ENCODE measurements at regions not wholly inside any gene's neighbourhood (a gene's known extent, or its start where the extent isn't known, plus 50 kb on each side); places are given as distances from the start of the nearest gene placed in this dataset.

DNA sequence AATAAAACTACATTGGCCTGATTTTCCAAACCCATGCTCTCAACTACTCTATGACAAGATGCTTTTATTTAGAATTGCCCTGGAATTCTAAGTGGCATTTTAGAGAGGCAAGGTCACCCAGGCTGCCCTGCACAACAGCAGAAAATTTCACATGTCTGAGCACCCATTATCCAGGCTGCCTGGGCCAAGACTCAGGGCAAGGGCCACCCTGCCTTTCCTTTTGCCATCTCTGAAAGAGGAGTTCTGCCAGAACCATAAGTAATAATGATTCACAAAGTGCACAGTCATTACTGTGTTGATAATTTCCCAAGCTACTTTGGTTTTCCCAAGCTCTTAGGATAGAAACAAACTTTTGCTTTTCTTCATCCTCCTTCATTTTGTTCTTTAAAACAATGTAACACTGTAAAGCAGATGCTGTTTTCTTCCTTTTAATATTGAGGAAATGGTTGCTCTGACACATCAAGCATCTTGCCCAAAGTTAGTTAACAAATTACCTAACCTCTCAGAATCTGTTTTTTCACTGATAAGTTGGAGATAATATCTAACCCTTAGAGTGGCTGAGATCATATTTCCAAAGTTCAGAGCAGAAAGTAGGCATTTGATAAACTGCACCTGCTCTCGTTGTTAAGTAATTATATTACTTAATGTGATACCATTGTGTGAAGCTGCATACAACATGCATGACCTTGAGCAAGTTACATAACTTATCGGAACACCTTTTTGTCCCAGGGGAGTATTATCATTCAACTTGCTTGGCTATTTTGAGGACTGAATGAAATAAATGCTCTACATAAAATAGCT is 325.6 kb downstream of the PRELID2 start:
- H3K4me3 Mint-ChIP-seq (ENCODE audit: unreplicated experiment), result no peak overlapping the region
- DNase-seq (ENCODE audit: extremely low spot score, unreplicated experiment), result no peak
- no peaks in the 10 kb centered on the region for H3K27me3 Mint-ChIP-seq (ENCODE audit: unreplicated experiment)
- TF ChIP-seq, protein P1, sequence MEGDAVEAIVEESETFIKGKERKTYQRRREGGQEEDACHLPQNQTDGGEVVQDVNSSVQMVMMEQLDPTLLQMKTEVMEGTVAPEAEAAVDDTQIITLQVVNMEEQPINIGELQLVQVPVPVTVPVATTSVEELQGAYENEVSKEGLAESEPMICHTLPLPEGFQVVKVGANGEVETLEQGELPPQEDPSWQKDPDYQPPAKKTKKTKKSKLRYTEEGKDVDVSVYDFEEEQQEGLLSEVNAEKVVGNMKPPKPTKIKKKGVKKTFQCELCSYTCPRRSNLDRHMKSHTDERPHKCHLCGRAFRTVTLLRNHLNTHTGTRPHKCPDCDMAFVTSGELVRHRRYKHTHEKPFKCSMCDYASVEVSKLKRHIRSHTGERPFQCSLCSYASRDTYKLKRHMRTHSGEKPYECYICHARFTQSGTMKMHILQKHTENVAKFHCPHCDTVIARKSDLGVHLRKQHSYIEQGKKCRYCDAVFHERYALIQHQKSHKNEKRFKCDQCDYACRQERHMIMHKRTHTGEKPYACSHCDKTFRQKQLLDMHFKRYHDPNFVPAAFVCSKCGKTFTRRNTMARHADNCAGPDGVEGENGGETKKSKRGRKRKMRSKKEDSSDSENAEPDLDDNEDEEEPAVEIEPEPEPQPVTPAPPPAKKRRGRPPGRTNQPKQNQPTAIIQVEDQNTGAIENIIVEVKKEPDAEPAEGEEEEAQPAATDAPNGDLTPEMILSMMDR (IDR thresholded peaks at IDR 0.05), result no peak
- H3K27ac Mint-ChIP-seq (ENCODE audit: unreplicated experiment), result no peak overlapping the region
- H3K9me3 Mint-ChIP-seq (ENCODE audit: unreplicated experiment), result peaks cover 5% of the 10 kb centered on the region
- no peaks in the 10 kb centered on the region for H3K4me1 Mint-ChIP-seq (ENCODE audit: unreplicated experiment)
- H3K36me3 Mint-ChIP-seq (ENCODE audit: unreplicated experiment), result no peaks in the 10 kb centered on the region

DNA sequence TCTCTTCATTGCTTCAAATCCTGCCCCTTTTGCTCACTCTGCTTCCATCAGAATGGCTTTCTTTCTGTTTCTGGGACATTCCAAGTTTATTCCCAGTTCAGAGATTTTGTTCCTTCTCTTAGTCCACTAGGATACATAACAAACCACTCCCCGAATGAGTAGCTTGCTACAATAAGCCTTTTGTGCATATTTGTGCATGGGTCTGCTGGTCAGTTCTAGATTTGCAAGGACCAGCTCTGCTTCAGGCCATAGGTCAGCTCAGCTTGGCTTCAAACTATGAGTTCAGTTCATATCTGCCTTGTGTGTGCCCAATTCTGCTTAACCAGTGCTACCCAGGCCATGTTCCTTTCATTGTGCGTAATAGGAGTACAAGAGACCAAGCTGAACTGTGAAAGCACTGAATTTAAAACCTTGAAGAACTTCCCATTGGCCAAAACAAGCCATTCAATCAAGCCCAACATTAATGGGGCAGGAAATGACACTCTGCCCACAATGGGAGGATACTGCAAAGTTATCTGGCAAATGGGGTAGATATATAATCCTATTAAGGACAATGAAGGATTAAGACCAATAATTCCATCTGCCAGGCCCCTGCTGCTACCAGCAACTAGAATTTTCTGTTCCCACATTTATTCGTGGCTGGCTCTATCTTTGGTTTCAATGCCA is 328.8 kb downstream of the PRELID2 start:
- TF ChIP-seq, protein P1 (IDR thresholded peaks at IDR 0.05), result no peak
- no peaks in the 10 kb centered on the region for H3K9me3 Mint-ChIP-seq (ENCODE audit: unreplicated experiment)
- H3K27ac Mint-ChIP-seq (ENCODE audit: unreplicated experiment), result no peak overlapping the region
- no peaks in the 10 kb centered on the region for H3K4me1 Mint-ChIP-seq (ENCODE audit: unreplicated experiment)
- H3K4me3 Mint-ChIP-seq (ENCODE audit: unreplicated experiment), result no peak overlapping the region
- no peaks in the 10 kb centered on the region for H3K27me3 Mint-ChIP-seq (ENCODE audit: unreplicated experiment)
- DNase-seq (ENCODE audit: extremely low spot score, unreplicated experiment), result no peak
- H3K36me3 Mint-ChIP-seq (ENCODE audit: unreplicated experiment), result no peaks in the 10 kb centered on the region

- no peaks in the 10 kb centered on the region for H3K36me3 Mint-ChIP-seq (ENCODE audit: unreplicated experiment)
- TF ChIP-seq, protein P1 (IDR thresholded peaks at IDR 0.05), result no peak
- H3K27ac Mint-ChIP-seq (ENCODE audit: unreplicated experiment), result no peak overlapping the region
- H3K4me3 Mint-ChIP-seq (ENCODE audit: unreplicated experiment), result no peak overlapping the region
- H3K4me1 Mint-ChIP-seq (ENCODE audit: unreplicated experiment), result peaks cover 13% of the 10 kb centered on the region
- no peak for DNase-seq (ENCODE audit: extremely low spot score, unreplicated experiment)
- H3K27me3 Mint-ChIP-seq (ENCODE audit: unreplicated experiment), result no peaks in the 10 kb centered on the region
- H3K9me3 Mint-ChIP-seq (ENCODE audit: unreplicated experiment), result no peaks in the 10 kb centered on the region
Observed at GRCh38 chr5:145502906-145503305, 332.2 kb downstream of the PRELID2 start.

- no peak for DNase-seq (ENCODE audit: extremely low spot score, unreplicated experiment)
- Mint-ChIP-seq H3K27ac (ENCODE audit: unreplicated experiment) (no peak overlapping the region), H3K4me1 (ENCODE audit: unreplicated experiment) (peaks cover 20% of the 10 kb centered on the region), H3K4me3 (ENCODE audit: unreplicated experiment) (no peak overlapping the region), H3K27me3 (ENCODE audit: unreplicated experiment) (no peaks in the 10 kb centered on the region), H3K9me3 (ENCODE audit: unreplicated experiment) (no peaks in the 10 kb centered on the region), H3K36me3 (ENCODE audit: unreplicated experiment) (no peaks in the 10 kb centered on the region)
- TF ChIP-seq, protein P1 (IDR thresholded peaks at IDR 0.05), result no peak
Observed at GRCh38 chr5:145500710-145501109, 334.4 kb downstream of the PRELID2 start.

- TF ChIP-seq, protein P1 (IDR thresholded peaks at IDR 0.05), result no peak
- Mint-ChIP-seq H3K4me3 (ENCODE audit: unreplicated experiment) (no peak overlapping the region), H3K9me3 (ENCODE audit: unreplicated experiment) (no peaks in the 10 kb centered on the region), H3K27me3 (ENCODE audit: unreplicated experiment) (no peaks in the 10 kb centered on the region), H3K36me3 (ENCODE audit: unreplicated experiment) (no peaks in the 10 kb centered on the region), H3K27ac (ENCODE audit: unreplicated experiment) (peak overlapping the region; percentile 50), H3K4me1 (ENCODE audit: unreplicated experiment) (peaks cover 28% of the 10 kb centered on the region)
- no peak for DNase-seq (ENCODE audit: extremely low spot score, unreplicated experiment)
Observed at GRCh38 chr5:145499483-145499882, 335.7 kb downstream of the PRELID2 start.
